Renal pelvis (tissue), 1 donor: ENCODE measurements at regions not wholly inside any gene's neighbourhood (a gene's known extent, or its start where the extent isn't known, plus 50 kb on each side); places are given as distances from the start of the nearest gene placed in this dataset.

ENCODE experiments used
- DNase-seq: peaks from one replicate; pipeline ENCODE4 v3.0.0-alpha.2; 2013

DNA sequence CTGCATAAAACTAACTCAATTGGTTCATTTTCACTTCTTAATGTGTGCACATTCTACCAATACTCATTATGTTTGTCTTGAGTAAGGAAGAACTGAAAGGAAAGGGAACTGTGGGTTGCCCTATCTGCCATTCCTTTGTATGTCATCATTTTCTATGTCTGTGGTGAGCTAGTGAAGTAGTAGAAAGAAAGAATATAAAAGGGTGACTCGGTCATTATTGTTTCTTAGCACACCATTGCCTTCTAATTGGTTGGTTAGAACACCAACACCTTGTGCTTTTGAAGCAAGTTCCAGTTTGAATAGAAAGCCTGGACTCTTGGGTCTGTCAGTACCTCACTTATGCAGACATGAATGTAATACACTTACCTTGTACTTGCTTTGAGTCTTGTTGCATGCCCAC is 64.3 kb upstream of the MDFIC start:
- DNase-seq = no peak

DNA sequence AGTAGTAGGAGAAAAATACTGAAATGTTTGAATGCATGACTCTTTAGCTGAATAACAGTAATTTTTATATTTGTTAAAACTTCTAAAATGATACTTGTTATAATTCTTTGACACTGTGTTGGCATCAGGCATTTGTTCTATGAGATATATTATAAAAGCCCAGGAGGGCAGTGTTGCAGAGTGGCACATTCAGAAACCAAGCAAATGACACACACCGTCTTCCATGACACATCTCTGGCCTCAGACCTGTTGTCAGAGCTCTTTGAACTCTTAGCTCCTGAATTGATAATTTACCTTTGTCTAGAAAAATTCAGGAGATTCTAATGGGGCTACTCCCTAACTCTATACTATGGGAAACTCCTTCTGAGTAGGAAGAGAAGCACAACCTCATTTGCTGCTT is 62.4 kb upstream of the MDFIC start:
- no peak for DNase-seq

DNA sequence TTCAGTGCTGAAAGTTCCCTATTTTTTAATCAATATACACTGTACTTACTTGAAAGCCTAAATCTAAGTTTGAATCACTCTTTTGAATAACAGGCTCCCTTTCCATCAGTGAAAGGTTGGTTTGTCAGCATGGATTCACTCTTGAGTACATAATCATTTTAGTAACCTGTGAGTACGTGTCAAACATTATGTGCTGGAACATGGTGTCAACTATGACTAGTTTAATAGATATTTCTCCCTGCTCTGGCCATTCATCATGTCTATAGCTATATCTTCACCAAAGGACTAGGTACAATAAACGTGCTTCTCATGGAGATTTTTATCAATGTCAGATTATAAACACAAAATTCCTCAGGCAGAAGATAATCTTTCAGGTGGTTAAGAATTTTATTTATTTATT is 61.7 kb upstream of the MDFIC start:
- no peak for DNase-seq

DNA sequence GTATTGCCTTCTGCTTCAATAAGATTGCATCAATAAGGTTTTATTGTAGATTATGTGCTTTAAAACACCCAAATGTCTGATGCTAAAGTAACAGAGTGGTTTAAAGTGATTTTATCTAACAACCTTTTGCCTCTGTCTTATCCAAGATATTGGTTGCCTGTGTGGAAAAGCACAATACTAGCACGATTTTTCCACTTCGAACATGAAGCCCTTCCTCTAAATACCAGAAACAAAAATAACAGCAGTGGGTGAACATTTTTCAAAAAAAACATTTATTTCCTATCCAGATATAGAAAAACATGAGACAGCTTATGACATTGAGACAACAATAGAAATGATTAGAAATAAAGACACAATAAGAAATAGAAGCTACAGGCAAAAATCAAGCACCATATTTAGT is 59.5 kb upstream of the MDFIC start:
- DNase-seq = no peak

DNA sequence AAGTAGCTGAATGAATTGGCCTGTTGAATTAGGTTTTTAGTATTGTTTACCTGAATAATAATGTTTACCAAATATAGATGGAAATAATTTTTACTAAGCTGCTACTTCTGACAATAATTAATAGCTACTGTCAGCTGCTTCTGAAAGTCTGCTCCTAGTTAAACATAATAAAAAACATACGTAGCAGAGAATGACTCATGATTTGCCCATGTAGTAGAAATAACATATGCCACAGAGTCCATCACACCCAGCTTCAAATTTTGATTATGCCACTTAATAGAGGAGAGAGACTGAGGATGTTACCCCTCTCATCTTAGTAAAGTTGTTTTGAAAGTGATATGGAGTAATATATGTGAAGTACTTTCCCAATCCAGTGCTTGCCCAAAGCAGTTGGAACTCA is 57.6 kb upstream of the MDFIC start:
- DNase-seq = no peak

DNA sequence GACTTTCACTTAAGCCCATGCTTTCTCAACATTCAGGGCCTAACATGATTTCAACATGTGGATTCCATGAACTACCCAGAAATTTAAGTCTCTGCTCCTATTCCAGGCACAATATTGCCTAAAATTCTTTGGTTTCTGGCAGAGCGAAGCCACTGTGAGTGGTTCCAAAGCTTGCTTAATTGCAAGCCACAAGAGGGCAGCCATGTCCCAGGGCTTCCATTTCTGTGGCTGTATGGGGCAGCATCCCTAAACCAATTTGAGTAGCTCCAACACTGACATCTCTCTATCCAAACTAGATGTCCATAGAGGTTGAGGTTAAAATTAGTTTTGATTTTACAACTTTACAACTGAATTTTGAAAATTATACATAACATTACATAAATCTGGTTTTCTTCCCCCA is 56.3 kb upstream of the MDFIC start:
- DNase-seq = peak; percentile 8
